ENCODE measurements at regions not wholly inside any gene's neighbourhood (a gene's known extent, or its start where the extent isn't known, plus 50 kb on each side); places are given as distances from the start of the nearest gene placed in this dataset.

GRCh38 chr9:31820426-31820825, 564.0 kb upstream of the ACO1 start:
- no peaks in the 10 kb centered on the region for H3K27me3 ChIP-seq (ENCODE audit: control insufficient read depth, low read length)
- H3K4me2 ChIP-seq (ENCODE audit: low read length): no peak overlapping the region
- TF ChIP-seq, protein P1, sequence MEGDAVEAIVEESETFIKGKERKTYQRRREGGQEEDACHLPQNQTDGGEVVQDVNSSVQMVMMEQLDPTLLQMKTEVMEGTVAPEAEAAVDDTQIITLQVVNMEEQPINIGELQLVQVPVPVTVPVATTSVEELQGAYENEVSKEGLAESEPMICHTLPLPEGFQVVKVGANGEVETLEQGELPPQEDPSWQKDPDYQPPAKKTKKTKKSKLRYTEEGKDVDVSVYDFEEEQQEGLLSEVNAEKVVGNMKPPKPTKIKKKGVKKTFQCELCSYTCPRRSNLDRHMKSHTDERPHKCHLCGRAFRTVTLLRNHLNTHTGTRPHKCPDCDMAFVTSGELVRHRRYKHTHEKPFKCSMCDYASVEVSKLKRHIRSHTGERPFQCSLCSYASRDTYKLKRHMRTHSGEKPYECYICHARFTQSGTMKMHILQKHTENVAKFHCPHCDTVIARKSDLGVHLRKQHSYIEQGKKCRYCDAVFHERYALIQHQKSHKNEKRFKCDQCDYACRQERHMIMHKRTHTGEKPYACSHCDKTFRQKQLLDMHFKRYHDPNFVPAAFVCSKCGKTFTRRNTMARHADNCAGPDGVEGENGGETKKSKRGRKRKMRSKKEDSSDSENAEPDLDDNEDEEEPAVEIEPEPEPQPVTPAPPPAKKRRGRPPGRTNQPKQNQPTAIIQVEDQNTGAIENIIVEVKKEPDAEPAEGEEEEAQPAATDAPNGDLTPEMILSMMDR (IDR thresholded peaks at IDR 0.05; ENCODE audit: low read depth, low read length, poor library complexity, severe bottlenecking): no peak
- TF ChIP-seq EZH2phosphoT487 (IDR thresholded peaks at IDR 0.05; ENCODE audit: borderline replicate concordance, low read length): no peak
- H3K9me3 ChIP-seq (ENCODE audit: control insufficient read depth, insufficient read depth, low read length): peaks cover 4% of the 10 kb centered on the region; the same call in 1 of the 2 replicates
- H3K79me2 ChIP-seq (ENCODE audit: control insufficient read depth, low read length): no peaks in the 10 kb centered on the region
- no peak overlapping the region for H3K4me3 ChIP-seq (ENCODE audit: low read length)
- no peaks in the 10 kb centered on the region for H4K20me1 ChIP-seq (ENCODE audit: control insufficient read depth, insufficient read depth, low read depth, low read length)
- no peaks in the 10 kb centered on the region for H3F3A ChIP-seq (ENCODE audit: control insufficient read depth, insufficient read depth)
- H3K36me3 ChIP-seq (ENCODE audit: control insufficient read depth, low read length): no peaks in the 10 kb centered on the region
- no peak overlapping the region for H3K27ac ChIP-seq (ENCODE audit: low read depth, low read length)
- H3K4me1 ChIP-seq (ENCODE audit: control insufficient read depth, low read length): no peaks in the 10 kb centered on the region
- no peaks in the 10 kb centered on the region for H3K9me2 ChIP-seq (replicated peaks; ENCODE audit: control insufficient read depth, low read length)

DNA sequence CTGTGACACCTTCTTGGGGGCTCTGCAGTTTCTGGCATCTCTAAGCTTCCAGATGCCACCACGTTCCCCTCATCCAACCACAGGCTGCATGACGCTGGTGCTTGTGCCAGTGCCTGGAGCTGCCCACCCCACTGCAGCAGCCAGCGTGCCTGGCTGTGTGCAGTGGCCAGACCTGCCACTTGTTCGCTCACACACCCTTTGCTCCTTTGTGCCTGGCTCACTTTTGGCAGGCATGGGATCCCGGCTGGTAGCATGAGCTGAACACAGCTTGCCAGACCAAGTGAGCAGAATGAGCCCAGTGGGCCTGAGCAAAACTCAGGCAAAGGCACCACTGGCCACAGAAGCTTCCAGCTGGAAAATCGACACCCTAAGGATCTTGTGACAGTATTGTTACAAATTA, 562.9 kb upstream of the ACO1 start:
- H3K27ac ChIP-seq (ENCODE audit: low read depth, low read length): no peak overlapping the region
- H4K20me1 ChIP-seq (ENCODE audit: control insufficient read depth, insufficient read depth, low read depth, low read length): no peaks in the 10 kb centered on the region
- TF ChIP-seq, protein P1 (IDR thresholded peaks at IDR 0.05; ENCODE audit: low read depth, low read length, poor library complexity, severe bottlenecking): no peak
- TF ChIP-seq EZH2phosphoT487 (IDR thresholded peaks at IDR 0.05; ENCODE audit: borderline replicate concordance, low read length): no peak
- H3K79me2 ChIP-seq (ENCODE audit: control insufficient read depth, low read length): no peaks in the 10 kb centered on the region
- no peaks in the 10 kb centered on the region for H3F3A ChIP-seq (ENCODE audit: control insufficient read depth, insufficient read depth)
- H3K4me3 ChIP-seq (ENCODE audit: low read length): no peak overlapping the region
- H3K9me3 ChIP-seq (ENCODE audit: control insufficient read depth, insufficient read depth, low read length): peaks cover 4% of the 10 kb centered on the region; the same call in 1 of the 2 replicates
- no peak overlapping the region for H3K4me2 ChIP-seq (ENCODE audit: low read length)
- no peaks in the 10 kb centered on the region for H3K27me3 ChIP-seq (ENCODE audit: control insufficient read depth, low read length)
- no peaks in the 10 kb centered on the region for H3K36me3 ChIP-seq (ENCODE audit: control insufficient read depth, low read length)
- no peaks in the 10 kb centered on the region for H3K9me2 ChIP-seq (replicated peaks; ENCODE audit: control insufficient read depth, low read length)
- H3K4me1 ChIP-seq (ENCODE audit: control insufficient read depth, low read length): no peaks in the 10 kb centered on the region

DNA sequence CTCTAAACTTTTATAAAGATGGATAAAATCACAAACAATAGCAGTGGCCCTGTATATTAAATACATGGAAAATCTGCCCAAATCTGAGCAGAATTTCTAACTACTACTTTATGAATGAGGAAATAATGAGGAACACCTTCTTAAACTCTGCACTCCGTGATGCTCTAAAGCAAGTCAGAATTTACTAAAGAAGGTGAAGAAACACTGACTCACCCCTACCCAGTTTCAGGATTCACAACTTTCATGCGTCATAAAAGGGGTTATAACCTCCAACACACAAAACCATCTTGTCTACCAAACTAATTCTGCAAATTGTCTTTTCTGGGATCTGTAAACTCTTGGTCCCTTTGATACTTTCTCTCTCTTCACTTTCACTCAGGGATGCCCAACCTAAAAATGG, 561.1 kb upstream of the ACO1 start:
- no peak overlapping the region for H3K4me2 ChIP-seq (ENCODE audit: low read length)
- no peaks in the 10 kb centered on the region for H3F3A ChIP-seq (ENCODE audit: control insufficient read depth, insufficient read depth)
- no peaks in the 10 kb centered on the region for H3K36me3 ChIP-seq (ENCODE audit: control insufficient read depth, low read length)
- H4K20me1 ChIP-seq (ENCODE audit: control insufficient read depth, insufficient read depth, low read depth, low read length): no peaks in the 10 kb centered on the region
- H3K4me3 ChIP-seq (ENCODE audit: low read length): no peak overlapping the region
- H3K27me3 ChIP-seq (ENCODE audit: control insufficient read depth, low read length): no peaks in the 10 kb centered on the region
- H3K79me2 ChIP-seq (ENCODE audit: control insufficient read depth, low read length): no peaks in the 10 kb centered on the region
- H3K9me3 ChIP-seq (ENCODE audit: control insufficient read depth, insufficient read depth, low read length): peaks cover 4% of the 10 kb centered on the region; the same call in 1 of the 2 replicates
- no peaks in the 10 kb centered on the region for H3K9me2 ChIP-seq (replicated peaks; ENCODE audit: control insufficient read depth, low read length)
- TF ChIP-seq, protein P1 (IDR thresholded peaks at IDR 0.05; ENCODE audit: low read depth, low read length, poor library complexity, severe bottlenecking): no peak
- no peak for TF ChIP-seq EZH2phosphoT487 (IDR thresholded peaks at IDR 0.05; ENCODE audit: borderline replicate concordance, low read length)
- no peaks in the 10 kb centered on the region for H3K4me1 ChIP-seq (ENCODE audit: control insufficient read depth, low read length)
- no peak overlapping the region for H3K27ac ChIP-seq (ENCODE audit: low read depth, low read length)

Measured in DOHH2 (cell line).